D721Med (cell line): ENCODE measurements at regions not wholly inside any gene's neighbourhood (a gene's known extent, or its start where the extent isn't known, plus 50 kb on each side); places are given as distances from the start of the nearest gene placed in this dataset.

Source experiments
- DNase-seq: peaks from one replicate; pipeline ENCODE4 v3.0.0; 2011; ENCODE audit warnings: low spot score; ENCODE audit not compliant: insufficient read length
- FAIRE-seq: peaks from 2 replicates; lab custom pipeline; 2011; peaks lifted over from hg19 to GRCh38; lab: Jason Lieb, UNC
- CTCF ChIP-seq: IDR thresholded peaks from 2 replicates; pipeline ENCODE4 v1.5.1; 2012; ENCODE audit warnings: mild to moderate bottlenecking, control low read depth; ENCODE audit not compliant: insufficient read depth; ENCODE audit errors: missing control alignments

GRCh38 chr16:79456036-79456435, 144.5 kb downstream of the MAF start:
- no peak for TF ChIP-seq CTCF
- FAIRE-seq (no peak), DNase-seq (no peak)

- DNase-seq (no peak), FAIRE-seq (no peak)
- TF ChIP-seq CTCF: no peak
Measured at GRCh38 chr16:79452671-79453070, 147.9 kb downstream of the MAF start.

- DNase-seq (no peak), FAIRE-seq (no peak)
- TF ChIP-seq CTCF: no peak
Measured at GRCh38 chr16:79451196-79451816, 149.2 kb downstream of the MAF start.

- TF ChIP-seq CTCF: no peak
- no peak for DNase-seq
- FAIRE-seq: no peak
Measured at GRCh38 chr16:79449900-79450299, 150.6 kb downstream of the MAF start.

GRCh38 chr16:79449067-79449769, 151.3 kb downstream of the MAF start:
- DNase-seq: no peak
- no peak for FAIRE-seq
- TF ChIP-seq CTCF: no peak

- FAIRE-seq (no peak), DNase-seq (no peak)
- TF ChIP-seq CTCF: no peak
Measured at GRCh38 chr16:79444572-79444971, 156.0 kb downstream of the MAF start.

- TF ChIP-seq CTCF: no peak
- DNase-seq (no peak), FAIRE-seq (no peak)
Measured at GRCh38 chr16:79439901-79440300, 160.6 kb downstream of the MAF start.
